B cell (primary cell): ENCODE measurements at regions not wholly inside any gene's neighbourhood (a gene's known extent, or its start where the extent isn't known, plus 50 kb on each side); places are given as distances from the start of the nearest gene placed in this dataset.

Experiments
- EZH2 ChIP-seq: IDR thresholded peaks from 2 replicates; pipeline ENCODE4 v1.6.1; 2012; ENCODE audit warnings: borderline replicate concordance, low read depth, mild to moderate bottlenecking, moderate library complexity, low read length; ENCODE audit not compliant: insufficient read depth, poor library complexity, severe bottlenecking
- TF ChIP-seq, protein P1 (sequence below): fragments of 200-600 bp; IDR thresholded peaks from one replicate; pipeline ENCODE4 v1.8.0; 2022; ENCODE audit warnings: antibody characterized with exemption, mild to moderate bottlenecking

DNA sequence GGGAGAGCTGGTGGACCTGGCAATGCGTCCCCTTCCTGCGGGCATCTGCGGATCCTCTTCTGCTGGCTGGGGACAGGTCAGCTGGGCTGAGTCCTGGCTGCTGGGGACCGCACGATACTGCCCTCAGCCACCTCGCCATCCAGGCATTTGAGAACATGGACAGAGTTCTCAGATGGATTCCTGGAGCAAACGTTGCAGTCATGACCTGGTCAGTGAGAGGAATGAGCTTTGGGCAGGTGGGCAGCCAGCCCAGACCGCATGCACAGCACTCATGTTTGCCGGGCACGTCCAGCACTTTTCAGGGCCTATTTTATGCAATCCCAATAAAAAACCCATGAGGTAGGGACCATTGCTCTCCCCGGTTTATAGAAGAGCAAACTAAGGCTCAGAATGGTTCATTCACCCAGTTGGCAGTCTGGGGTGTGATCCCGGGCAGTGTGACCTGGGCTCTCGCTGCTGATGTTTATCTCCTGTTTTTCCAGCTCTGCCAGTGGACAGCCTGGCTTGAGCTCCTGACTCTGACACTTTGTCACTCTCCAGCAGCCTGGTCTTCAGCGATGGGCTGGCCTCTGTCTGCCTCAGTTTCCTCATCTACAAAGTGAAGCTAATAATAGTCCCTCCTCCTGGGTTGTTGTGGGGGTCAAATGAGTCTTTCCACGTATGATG lies 294.7 kb downstream of the IRF8 start:
- TF ChIP-seq EZH2, result no peak
- TF ChIP-seq, protein P1, sequence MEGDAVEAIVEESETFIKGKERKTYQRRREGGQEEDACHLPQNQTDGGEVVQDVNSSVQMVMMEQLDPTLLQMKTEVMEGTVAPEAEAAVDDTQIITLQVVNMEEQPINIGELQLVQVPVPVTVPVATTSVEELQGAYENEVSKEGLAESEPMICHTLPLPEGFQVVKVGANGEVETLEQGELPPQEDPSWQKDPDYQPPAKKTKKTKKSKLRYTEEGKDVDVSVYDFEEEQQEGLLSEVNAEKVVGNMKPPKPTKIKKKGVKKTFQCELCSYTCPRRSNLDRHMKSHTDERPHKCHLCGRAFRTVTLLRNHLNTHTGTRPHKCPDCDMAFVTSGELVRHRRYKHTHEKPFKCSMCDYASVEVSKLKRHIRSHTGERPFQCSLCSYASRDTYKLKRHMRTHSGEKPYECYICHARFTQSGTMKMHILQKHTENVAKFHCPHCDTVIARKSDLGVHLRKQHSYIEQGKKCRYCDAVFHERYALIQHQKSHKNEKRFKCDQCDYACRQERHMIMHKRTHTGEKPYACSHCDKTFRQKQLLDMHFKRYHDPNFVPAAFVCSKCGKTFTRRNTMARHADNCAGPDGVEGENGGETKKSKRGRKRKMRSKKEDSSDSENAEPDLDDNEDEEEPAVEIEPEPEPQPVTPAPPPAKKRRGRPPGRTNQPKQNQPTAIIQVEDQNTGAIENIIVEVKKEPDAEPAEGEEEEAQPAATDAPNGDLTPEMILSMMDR, result no peak
